HCEC 1CT (cell line): ENCODE measurements at regions not wholly inside any gene's neighbourhood (a gene's known extent, or its start where the extent isn't known, plus 50 kb on each side); places are given as distances from the start of the nearest gene placed in this dataset.
A peak's percentile ranks its signal among the peaks of the same experiment; 100 is the strongest.
"Not testable (repeated sequence)": the region's sequence is repeated elsewhere in the genome, so short reads cannot be mapped to it uniquely, and the experiment has no call there.

Experiments
- DNase-seq: peaks from one replicate; pipeline ENCODE4 v3.0.0-alpha.2; 2017

- DNase-seq = no peak
These were observed 1124.9 kb downstream of the DIAPH3 start for GRCh38 chr13:59038824-59039223.

- DNase-seq = no peak
These were observed 1120.7 kb downstream of the DIAPH3 start for GRCh38 chr13:59043016-59043415.

GRCh38 chr13:59047546-59047945 lies 1116.2 kb downstream of the DIAPH3 start:
- DNase-seq = no peak

- no peak for DNase-seq
These were observed 1102.1 kb downstream of the DIAPH3 start for GRCh38 chr13:59061621-59062020.

- DNase-seq = no peak
These were observed 1099.7 kb downstream of the DIAPH3 start for GRCh38 chr13:59064042-59064441.

- not testable (repeated sequence) for DNase-seq
These were observed 1087.3 kb downstream of the DIAPH3 start for GRCh38 chr13:59076386-59076785.

- DNase-seq = peak; percentile 97
These were observed 1077.6 kb downstream of the DIAPH3 start for GRCh38 chr13:59086147-59086546.

GRCh38 chr13:59088716-59089115 lies 1075.0 kb downstream of the DIAPH3 start:
- DNase-seq = peak; percentile 51

GRCh38 chr13:59094181-59094580 lies 1069.5 kb downstream of the DIAPH3 start:
- peak; percentile 43 for DNase-seq

GRCh38 chr13:59099182-59099974 lies 1064.3 kb downstream of the DIAPH3 start:
- no peak for DNase-seq

GRCh38 chr13:59103004-59103768 lies 1060.5 kb downstream of the DIAPH3 start:
- DNase-seq = peak; percentile 68

- DNase-seq = peak; percentile 84
These were observed 1052.0 kb downstream of the DIAPH3 start for GRCh38 chr13:59111751-59112171.

GRCh38 chr13:59112221-59112718 lies 1051.5 kb downstream of the DIAPH3 start:
- DNase-seq = peak; percentile 94

- peak; percentile 14 for DNase-seq
These were observed 1044.3 kb downstream of the DIAPH3 start for GRCh38 chr13:59119475-59119874.

- DNase-seq = no peak
These were observed 1043.4 kb downstream of the DIAPH3 start for GRCh38 chr13:59120297-59120843.

GRCh38 chr13:59121507-59121906 lies 1042.2 kb downstream of the DIAPH3 start:
- DNase-seq = no peak

GRCh38 chr13:59126474-59126873 lies 1037.3 kb downstream of the DIAPH3 start:
- no peak for DNase-seq

GRCh38 chr13:59133903-59134302 lies 1029.8 kb downstream of the DIAPH3 start:
- no peak for DNase-seq

- DNase-seq = no peak
These were observed 1019.0 kb downstream of the DIAPH3 start for GRCh38 chr13:59144700-59145099.

- DNase-seq = no peak
These were observed 1018.3 kb downstream of the DIAPH3 start for GRCh38 chr13:59145381-59145780.

GRCh38 chr13:59157181-59157580 lies 1006.5 kb downstream of the DIAPH3 start:
- peak; percentile 4 for DNase-seq

- DNase-seq = no peak
These were observed 997.6 kb downstream of the DIAPH3 start for GRCh38 chr13:59166174-59166573.

- DNase-seq = no peak
These were observed 991.7 kb downstream of the DIAPH3 start for GRCh38 chr13:59172076-59172475.

GRCh38 chr13:59176775-59177174 lies 987.0 kb downstream of the DIAPH3 start:
- no peak for DNase-seq
